Ascending aorta (tissue), 2 donors: ENCODE measurements at regions not wholly inside any gene's neighbourhood (a gene's known extent, or its start where the extent isn't known, plus 50 kb on each side); places are given as distances from the start of the nearest gene placed in this dataset.

ENCODE experiments used
- DNase-seq, 2 donors: peaks; one replicate each; pipeline ENCODE4 v3.0.0-alpha.2; 2019; ENCODE audit warnings: low spot score in 2 of 2
- H3K27ac ChIP-seq, 2 donors: fragments of 200-600 bp; sonication (generic); one replicate each; pipeline ENCODE4 v1.5.1; 2016 to 2017; ENCODE audit warnings: mild to moderate bottlenecking in 1 of 2
- H3K27me3 ChIP-seq: fragments of 200-600 bp; sonication (generic); one replicate; pipeline ENCODE4 v1.5.1; 2017
- H3K36me3 ChIP-seq, 2 donors: fragments of 200-600 bp; sonication (generic); one replicate each; pipeline ENCODE4 v1.5.1; 2016
- H3K4me1 ChIP-seq, 2 donors: fragments of 200-600 bp; sonication (generic); one replicate each; pipeline ENCODE4 v1.5.1; 2016 to 2017; ENCODE audit warnings: mild to moderate bottlenecking in 1 of 2
- H3K4me3 ChIP-seq, 2 donors: fragments of 200-600 bp; sonication (generic); one replicate each; pipeline ENCODE4 v1.5.1; 2016 to 2017; ENCODE audit warnings: mild to moderate bottlenecking in 1 of 2
- H3K9me3 ChIP-seq, 2 donors: fragments of 200-600 bp; sonication (generic); one replicate each; pipeline ENCODE4 v1.5.1; 2016
- intact Hi-C: fragments of 100-400 bp; cut with DNase I; formaldehyde crosslinking; loops from one replicate; pipeline ENCODE4 v1.15.1; 2023
- TF ChIP-seq, protein P1 (sequence below), 3 experiments: fragments of 200-600 bp in 2 of 3; fragments of 450-650 bp in 1 of 3; sonication (generic) in 2 of 3; IDR thresholded peaks; one replicate each; pipeline ENCODE4 v1.5.1; 2016 to 2019; ENCODE audit warnings: antibody characterized with exemption in 3 of 3, mild to moderate bottlenecking in 1 of 3, moderate library complexity in 1 of 3

DNA sequence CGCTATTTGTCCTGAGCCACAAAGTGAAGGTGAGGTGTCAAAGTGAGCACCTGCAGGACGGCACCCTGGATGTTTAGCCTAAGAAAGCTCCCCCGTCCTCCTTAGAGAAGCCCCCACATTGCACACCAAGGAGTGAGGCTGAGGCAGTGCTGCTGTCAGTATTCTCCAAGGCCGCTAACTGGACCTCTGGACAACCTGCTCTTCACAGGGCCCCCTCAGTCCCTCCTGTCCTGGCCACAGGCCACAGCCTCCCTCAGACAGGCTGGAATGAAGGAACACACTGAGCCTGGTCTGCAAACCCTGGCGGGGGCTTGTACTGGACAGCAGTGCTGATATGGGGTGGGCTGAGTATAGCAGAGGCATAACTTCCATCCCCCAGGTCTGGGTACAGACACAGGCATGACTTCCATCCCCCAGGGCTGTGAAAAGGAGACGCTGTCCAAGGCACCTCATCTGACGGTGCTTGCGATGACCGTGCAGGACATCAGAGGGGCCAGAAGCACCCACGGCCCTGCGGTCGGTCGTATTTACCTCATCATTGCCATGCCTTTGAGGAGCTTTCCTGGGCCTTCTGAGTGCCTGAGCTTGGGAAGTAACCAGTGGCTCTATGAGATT lies 82.4 kb upstream of the DIO3 start:
- no peak overlapping the region for H3K27ac ChIP-seq

DNA sequence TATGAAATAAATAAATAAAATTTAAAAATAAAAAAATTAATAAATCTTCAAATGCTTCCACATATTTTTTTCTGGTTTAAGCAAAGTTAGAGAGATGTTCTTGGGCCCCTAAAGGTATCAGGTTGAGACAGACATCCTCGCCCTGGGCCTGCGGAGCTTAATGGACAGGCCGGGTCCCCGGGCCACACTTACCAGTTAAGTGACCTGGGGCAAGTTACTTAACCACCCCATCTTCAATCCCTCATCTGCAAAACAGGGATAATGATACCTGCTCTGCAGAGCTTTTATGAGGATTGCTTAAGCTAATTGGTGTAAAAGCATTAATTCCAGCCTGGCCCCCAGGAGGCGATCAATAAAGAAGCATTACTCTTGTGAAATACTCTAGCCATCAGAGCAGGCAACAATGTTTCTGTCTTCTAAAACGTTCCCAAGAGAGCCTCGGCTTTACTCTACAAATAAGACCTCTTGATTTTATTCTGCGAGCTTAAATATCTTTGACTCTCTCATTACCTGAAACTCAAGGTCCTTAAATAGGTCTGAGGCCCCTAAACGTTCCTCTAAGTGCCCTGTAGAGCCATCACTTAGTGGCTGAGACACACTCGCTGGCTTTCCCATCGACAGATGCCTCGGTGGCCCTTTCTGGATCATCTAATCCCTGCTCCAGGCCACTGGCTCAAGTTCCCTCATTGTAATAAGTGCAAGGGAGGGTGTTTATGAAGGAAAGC lies 81.1 kb upstream of the DIO3 start:
- H3K27me3 ChIP-seq: no peaks in the 10 kb centered on the region
- no peak overlapping the region for H3K27ac ChIP-seq
- no peaks in the 10 kb centered on the region for H3K36me3 ChIP-seq
- TF ChIP-seq, protein P1, sequence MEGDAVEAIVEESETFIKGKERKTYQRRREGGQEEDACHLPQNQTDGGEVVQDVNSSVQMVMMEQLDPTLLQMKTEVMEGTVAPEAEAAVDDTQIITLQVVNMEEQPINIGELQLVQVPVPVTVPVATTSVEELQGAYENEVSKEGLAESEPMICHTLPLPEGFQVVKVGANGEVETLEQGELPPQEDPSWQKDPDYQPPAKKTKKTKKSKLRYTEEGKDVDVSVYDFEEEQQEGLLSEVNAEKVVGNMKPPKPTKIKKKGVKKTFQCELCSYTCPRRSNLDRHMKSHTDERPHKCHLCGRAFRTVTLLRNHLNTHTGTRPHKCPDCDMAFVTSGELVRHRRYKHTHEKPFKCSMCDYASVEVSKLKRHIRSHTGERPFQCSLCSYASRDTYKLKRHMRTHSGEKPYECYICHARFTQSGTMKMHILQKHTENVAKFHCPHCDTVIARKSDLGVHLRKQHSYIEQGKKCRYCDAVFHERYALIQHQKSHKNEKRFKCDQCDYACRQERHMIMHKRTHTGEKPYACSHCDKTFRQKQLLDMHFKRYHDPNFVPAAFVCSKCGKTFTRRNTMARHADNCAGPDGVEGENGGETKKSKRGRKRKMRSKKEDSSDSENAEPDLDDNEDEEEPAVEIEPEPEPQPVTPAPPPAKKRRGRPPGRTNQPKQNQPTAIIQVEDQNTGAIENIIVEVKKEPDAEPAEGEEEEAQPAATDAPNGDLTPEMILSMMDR (IDR thresholded peaks at IDR 0.05): no peak
- peak in 1 of 2 donors; percentile 31 for DNase-seq
- intact Hi-C loops: loop anchor here (2.0 kb wide), 1 partner anchor 41 kb away; no protein-coding TSS in a partner anchor
- H3K4me1 ChIP-seq: peaks cover 2 to 4% of the 10 kb centered on the region in 2 donors
- H3K9me3 ChIP-seq: no peaks in the 10 kb centered on the region
- no peak overlapping the region for H3K4me3 ChIP-seq

More for the DNA sequence above, 82.4 kb upstream of the DIO3 start:
- Histone ChIP-seq H3K36me3 (no peaks in the 10 kb centered on the region), H3K27me3 (no peaks in the 10 kb centered on the region), H3K9me3 (no peaks in the 10 kb centered on the region), H3K4me3 (no peak overlapping the region), H3K4me1 (peaks cover 2 to 4% of the 10 kb centered on the region in 2 donors)
- TF ChIP-seq, protein P1 (IDR thresholded peaks at IDR 0.05): no peak
- intact Hi-C loops: no loop called here
- peak in 1 of 2 donors; percentile 40 for DNase-seq

DNA sequence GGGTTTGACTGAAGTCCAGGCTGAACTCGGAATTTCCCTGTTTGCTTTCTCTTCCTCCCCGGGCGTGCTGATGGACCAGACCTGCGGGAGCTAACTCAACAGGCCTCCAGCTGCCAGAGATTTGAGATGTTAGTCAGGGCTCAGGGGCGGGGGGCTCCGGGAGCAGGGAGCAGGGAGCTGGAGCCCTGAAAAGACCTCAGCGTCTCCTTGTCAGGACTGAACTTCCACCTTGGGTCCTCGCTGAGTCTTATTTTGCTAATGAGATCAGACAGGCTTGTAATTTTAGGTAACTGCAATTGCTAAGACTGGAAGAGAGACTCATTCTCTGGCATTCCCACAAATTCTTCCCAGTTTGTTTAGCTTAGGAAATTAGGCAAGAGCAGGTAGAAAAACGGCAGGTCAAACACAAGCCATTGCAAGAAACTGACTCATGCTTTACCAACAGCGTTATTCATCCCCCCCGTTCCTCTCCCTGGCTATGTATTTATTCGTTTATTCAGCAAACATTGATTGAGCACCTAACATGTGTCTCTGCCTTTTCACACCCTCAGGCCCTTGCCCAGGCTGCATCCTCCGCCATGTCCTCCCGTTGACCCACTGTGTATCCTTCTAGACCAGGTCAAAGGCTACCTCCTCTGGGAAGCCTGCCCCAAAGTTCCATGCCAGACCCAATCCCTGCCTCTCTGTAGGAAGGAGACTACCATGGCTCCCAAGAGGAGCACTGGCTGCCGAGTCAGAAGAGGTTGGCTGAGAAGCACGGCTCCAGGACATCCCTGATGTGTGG lies 80.4 kb upstream of the DIO3 start:
- TF ChIP-seq, protein P1 (IDR thresholded peaks at IDR 0.05): no peak
- Histone ChIP-seq H3K27me3 (no peaks in the 10 kb centered on the region), H3K36me3 (no peaks in the 10 kb centered on the region), H3K4me1 (no peaks in the 10 kb centered on the region), H3K27ac (no peak overlapping the region), H3K4me3 (no peak overlapping the region), H3K9me3 (peaks cover 0 to 2% of the 10 kb centered on the region in 2 donors)
- intact Hi-C loops: loop anchor here (2.0 kb wide), 1 partner anchor 40 kb away; no protein-coding TSS in a partner anchor
- peak in 1 of 2 donors; percentile 61 for DNase-seq

DNA sequence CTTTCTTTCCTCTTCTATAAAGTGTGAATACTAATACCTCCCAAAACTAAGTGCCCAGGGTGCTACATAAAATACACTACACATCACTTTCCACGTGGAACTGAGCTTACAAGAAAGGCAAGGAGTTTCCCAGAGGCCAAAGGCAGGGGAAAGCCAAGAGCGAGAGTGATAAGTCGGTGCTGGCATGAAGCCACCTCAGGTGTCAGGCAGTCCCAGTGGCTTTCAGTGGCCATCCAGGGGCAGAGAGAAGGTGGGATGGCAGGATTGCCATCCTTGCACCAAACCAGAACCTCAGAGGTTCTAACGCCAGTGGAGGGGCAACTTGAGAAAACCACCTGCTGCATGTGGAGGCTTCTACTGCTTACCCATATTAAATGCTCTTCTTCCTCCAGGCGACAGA lies 79.7 kb upstream of the DIO3 start:
- peak in 1 of 2 donors; percentile 51 for DNase-seq
- peaks cover 0 to 8% of the 10 kb centered on the region in 2 donors for H3K9me3 ChIP-seq
- H3K4me3 ChIP-seq: no peak overlapping the region
- intact Hi-C loops: loop anchor here (2.0 kb wide), 1 partner anchor 39 kb away; no protein-coding TSS in a partner anchor
- TF ChIP-seq, protein P1 (IDR thresholded peaks at IDR 0.05): no peak
- H3K27me3 ChIP-seq: no peaks in the 10 kb centered on the region
- H3K4me1 ChIP-seq: no peaks in the 10 kb centered on the region
- no peaks in the 10 kb centered on the region for H3K36me3 ChIP-seq
- no peak overlapping the region for H3K27ac ChIP-seq

DNA sequence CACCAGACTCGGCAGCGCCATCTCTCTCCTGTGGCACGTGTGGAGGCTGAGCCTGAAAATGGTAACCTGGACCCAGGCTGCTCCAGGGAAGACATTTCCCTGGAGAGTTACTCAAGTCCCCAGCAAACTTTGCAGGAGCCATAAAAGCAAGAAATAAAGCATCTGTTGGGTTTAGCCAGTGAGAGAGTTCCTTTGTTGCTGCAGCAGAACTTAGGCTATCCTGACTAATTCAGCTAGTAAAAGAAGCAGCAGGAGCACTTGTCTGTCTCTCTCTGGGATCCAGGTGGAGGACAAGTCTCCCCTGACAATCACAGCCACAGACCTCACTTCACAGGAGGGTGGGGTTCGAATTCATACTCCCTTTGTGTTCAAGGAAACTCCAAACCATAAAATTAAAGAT lies 79.2 kb upstream of the DIO3 start:
- no peaks in the 10 kb centered on the region for H3K36me3 ChIP-seq
- no peaks in the 10 kb centered on the region for H3K27me3 ChIP-seq
- TF ChIP-seq, protein P1 (IDR thresholded peaks at IDR 0.05): no peak
- H3K9me3 ChIP-seq: peaks cover 0 to 10% of the 10 kb centered on the region in 2 donors
- no peak overlapping the region for H3K27ac ChIP-seq
- DNase-seq: no peak
- H3K4me1 ChIP-seq: no peaks in the 10 kb centered on the region
- intact Hi-C loops: no loop called here
- H3K4me3 ChIP-seq: no peak overlapping the region
